ENCODE measurements at regions not wholly inside any gene's neighbourhood (a gene's known extent, or its start where the extent isn't known, plus 50 kb on each side); places are given as distances from the start of the nearest gene placed in this dataset.

DNA sequence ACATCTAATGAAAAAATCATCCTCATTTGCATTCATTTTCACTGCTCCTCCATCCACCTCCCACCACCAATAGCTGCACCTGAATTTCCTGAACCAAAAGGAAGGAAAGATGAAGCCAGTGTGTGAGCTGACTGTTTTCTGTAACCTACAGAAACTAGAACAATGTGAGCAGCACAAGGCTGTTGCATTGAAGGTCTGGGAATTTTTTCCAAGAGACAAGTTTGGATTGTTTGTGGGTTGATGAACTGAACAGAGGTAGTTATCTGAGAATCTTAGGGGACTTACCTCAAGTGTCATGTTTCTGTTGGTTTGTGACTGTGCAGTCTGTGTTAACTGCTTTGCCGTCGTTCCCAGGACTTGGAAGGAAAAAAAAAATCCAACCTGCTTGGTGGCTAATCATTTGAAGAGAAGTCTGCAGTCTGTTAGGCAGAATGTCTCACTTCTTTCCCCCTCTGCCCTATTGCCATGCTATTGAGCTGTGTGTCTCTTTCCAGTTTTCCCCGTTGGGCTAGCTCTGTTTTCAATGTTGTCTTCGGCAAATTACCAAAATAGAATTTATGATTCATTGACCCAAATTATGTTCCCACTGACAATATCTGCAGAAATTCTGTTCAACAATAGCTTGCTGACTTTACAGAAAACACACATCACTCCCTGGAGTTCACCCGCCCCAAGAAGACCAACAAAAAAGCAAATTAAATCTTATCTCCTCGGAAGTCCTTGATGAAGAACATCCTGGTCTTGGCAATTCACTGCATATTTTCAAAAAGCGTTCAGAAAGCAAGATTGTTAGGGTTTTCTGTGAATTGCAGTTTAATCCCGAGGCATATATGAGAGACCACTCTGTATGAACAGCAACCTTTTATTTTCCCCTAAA lies 76.0 kb downstream of the SC5D start:
- Histone ChIP-seq H3K9ac (ENCODE audit: low read length) (no peak overlapping the region), H3K4me2 (ENCODE audit: low read length) (no peak overlapping the region), H3K79me2 (ENCODE audit: insufficient read depth, low read length) (no peaks in the 10 kb centered on the region), H3K27ac (ENCODE audit: low read depth, low read length) (no peak overlapping the region), H3K4me1 (ENCODE audit: insufficient read depth, low read length) (no peaks in the 10 kb centered on the region), H3K4me3 (ENCODE audit: insufficient read depth, low read depth, low read length) (no peak overlapping the region), H3K27me3 (ENCODE audit: insufficient read depth, low read length) (peaks cover 12% of the 10 kb centered on the region), H3K36me3 (ENCODE audit: insufficient read depth, low read length) (no peaks in the 10 kb centered on the region), H3K9me3 (ENCODE audit: insufficient read depth, low read depth, low read length) (no peaks in the 10 kb centered on the region), H4K20me1 (ENCODE audit: insufficient read depth, low read length) (no peaks in the 10 kb centered on the region), H2AFZ (ENCODE audit: low read depth, low read length) (no peak overlapping the region)
- no peak overlapping the region for H3K4me3 Mint-ChIP-seq (ENCODE audit: unreplicated experiment)
- H3K9me3 Mint-ChIP-seq (ENCODE audit: unreplicated experiment), result peaks cover 3% of the 10 kb centered on the region
- FAIRE-seq (no peak), DNase-seq (ENCODE audit: low read depth) (no peak)
- peaks cover 15% of the 10 kb centered on the region for H3K4me1 Mint-ChIP-seq (ENCODE audit: low read depth, unreplicated experiment)
- peaks cover 6% of the 10 kb centered on the region for H3K36me3 Mint-ChIP-seq (ENCODE audit: low read depth, unreplicated experiment)
- no peak overlapping the region for H3K27ac Mint-ChIP-seq (ENCODE audit: unreplicated experiment)
- H3K27me3 Mint-ChIP-seq (ENCODE audit: low read depth, unreplicated experiment), result peaks cover 15% of the 10 kb centered on the region
- TF ChIP-seq EZH2 (IDR thresholded peaks at IDR 0.05; ENCODE audit: insufficient read depth, low read length), result no peak
- TF ChIP-seq, protein P1, sequence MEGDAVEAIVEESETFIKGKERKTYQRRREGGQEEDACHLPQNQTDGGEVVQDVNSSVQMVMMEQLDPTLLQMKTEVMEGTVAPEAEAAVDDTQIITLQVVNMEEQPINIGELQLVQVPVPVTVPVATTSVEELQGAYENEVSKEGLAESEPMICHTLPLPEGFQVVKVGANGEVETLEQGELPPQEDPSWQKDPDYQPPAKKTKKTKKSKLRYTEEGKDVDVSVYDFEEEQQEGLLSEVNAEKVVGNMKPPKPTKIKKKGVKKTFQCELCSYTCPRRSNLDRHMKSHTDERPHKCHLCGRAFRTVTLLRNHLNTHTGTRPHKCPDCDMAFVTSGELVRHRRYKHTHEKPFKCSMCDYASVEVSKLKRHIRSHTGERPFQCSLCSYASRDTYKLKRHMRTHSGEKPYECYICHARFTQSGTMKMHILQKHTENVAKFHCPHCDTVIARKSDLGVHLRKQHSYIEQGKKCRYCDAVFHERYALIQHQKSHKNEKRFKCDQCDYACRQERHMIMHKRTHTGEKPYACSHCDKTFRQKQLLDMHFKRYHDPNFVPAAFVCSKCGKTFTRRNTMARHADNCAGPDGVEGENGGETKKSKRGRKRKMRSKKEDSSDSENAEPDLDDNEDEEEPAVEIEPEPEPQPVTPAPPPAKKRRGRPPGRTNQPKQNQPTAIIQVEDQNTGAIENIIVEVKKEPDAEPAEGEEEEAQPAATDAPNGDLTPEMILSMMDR (IDR thresholded peaks at IDR 0.05; ENCODE audit: insufficient read depth, low read depth, low read length), result no peak

DNA sequence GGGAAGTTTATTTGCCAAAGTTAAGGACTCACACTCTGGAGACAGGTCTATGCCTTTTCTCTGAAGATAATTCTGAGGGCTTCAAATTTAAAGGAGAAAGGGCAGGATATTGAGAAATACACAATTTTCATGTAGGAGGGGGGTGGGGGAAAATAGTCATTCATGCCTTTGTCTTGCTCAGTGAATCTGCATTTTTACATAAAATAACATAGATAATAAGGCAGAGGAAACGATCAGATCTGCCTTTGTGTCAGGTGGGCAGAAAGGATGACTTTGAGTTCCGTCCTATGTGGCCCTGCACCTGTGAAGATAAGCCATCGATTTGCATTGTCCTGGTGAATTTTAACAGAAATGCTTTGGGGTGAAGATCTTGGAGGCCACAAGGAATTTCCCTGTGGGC lies 76.8 kb downstream of the SC5D start:
- Histone ChIP-seq H3K79me2 (ENCODE audit: insufficient read depth, low read length) (no peaks in the 10 kb centered on the region), H4K20me1 (ENCODE audit: insufficient read depth, low read length) (no peaks in the 10 kb centered on the region), H2AFZ (ENCODE audit: low read depth, low read length) (no peak overlapping the region), H3K9ac (ENCODE audit: low read length) (no peak overlapping the region), H3K4me3 (ENCODE audit: insufficient read depth, low read depth, low read length) (no peak overlapping the region), H3K9me3 (ENCODE audit: insufficient read depth, low read depth, low read length) (no peaks in the 10 kb centered on the region), H3K27ac (ENCODE audit: low read depth, low read length) (no peak overlapping the region), H3K27me3 (ENCODE audit: insufficient read depth, low read length) (peaks cover 12% of the 10 kb centered on the region), H3K4me1 (ENCODE audit: insufficient read depth, low read length) (no peaks in the 10 kb centered on the region), H3K4me2 (ENCODE audit: low read length) (no peak overlapping the region), H3K36me3 (ENCODE audit: insufficient read depth, low read length) (no peaks in the 10 kb centered on the region)
- Mint-ChIP-seq H3K4me3 (ENCODE audit: unreplicated experiment) (no peak overlapping the region), H3K36me3 (ENCODE audit: low read depth, unreplicated experiment) (peaks cover 6% of the 10 kb centered on the region), H3K27ac (ENCODE audit: unreplicated experiment) (no peak overlapping the region), H3K9me3 (ENCODE audit: unreplicated experiment) (peaks cover 8% of the 10 kb centered on the region), H3K27me3 (ENCODE audit: low read depth, unreplicated experiment) (peaks cover 19% of the 10 kb centered on the region), H3K4me1 (ENCODE audit: low read depth, unreplicated experiment) (peaks cover 15% of the 10 kb centered on the region)
- FAIRE-seq (no peak), DNase-seq (ENCODE audit: low read depth) (no peak)
- no peak for TF ChIP-seq EZH2 (IDR thresholded peaks at IDR 0.05; ENCODE audit: insufficient read depth, low read length)
- TF ChIP-seq, protein P1 (IDR thresholded peaks at IDR 0.05; ENCODE audit: insufficient read depth, low read depth, low read length), result no peak

DNA sequence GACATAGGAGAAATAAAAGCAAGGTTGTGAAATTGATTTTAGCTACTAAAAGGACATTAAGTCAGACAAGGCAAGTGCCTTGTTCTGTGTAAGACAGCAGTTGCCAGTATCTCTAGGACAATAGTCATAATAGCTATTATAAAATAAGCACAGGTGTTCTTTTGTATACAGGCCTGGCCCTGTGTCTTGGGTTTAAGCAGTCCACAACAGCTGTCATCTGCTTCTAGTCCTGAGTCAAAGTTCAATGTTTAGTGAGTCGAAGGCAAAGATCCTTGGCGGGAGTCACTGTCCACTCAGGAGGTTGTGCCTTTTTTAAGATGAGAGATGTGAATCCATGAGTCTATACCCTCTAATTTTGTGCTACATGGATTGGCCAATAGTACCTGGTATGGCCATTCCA lies 79.5 kb downstream of the SC5D start:
- no peak overlapping the region for H3K27ac Mint-ChIP-seq (ENCODE audit: unreplicated experiment)
- no peaks in the 10 kb centered on the region for H3K36me3 ChIP-seq (ENCODE audit: insufficient read depth, low read length)
- no peak overlapping the region for H3K4me3 ChIP-seq (ENCODE audit: insufficient read depth, low read depth, low read length)
- H3K36me3 Mint-ChIP-seq (ENCODE audit: low read depth, unreplicated experiment), result no peaks in the 10 kb centered on the region
- no peak for TF ChIP-seq EZH2 (IDR thresholded peaks at IDR 0.05; ENCODE audit: insufficient read depth, low read length)
- TF ChIP-seq, protein P1 (IDR thresholded peaks at IDR 0.05; ENCODE audit: insufficient read depth, low read depth, low read length), result no peak
- H3K4me2 ChIP-seq (ENCODE audit: low read length), result no peak overlapping the region
- no peaks in the 10 kb centered on the region for H3K4me1 ChIP-seq (ENCODE audit: insufficient read depth, low read length)
- H3K4me3 Mint-ChIP-seq (ENCODE audit: unreplicated experiment), result no peak overlapping the region
- peaks cover 5% of the 10 kb centered on the region for H3K9me3 Mint-ChIP-seq (ENCODE audit: unreplicated experiment)
- H3K27me3 ChIP-seq (ENCODE audit: insufficient read depth, low read length), result peaks cover 7% of the 10 kb centered on the region
- no peak overlapping the region for H2AFZ ChIP-seq (ENCODE audit: low read depth, low read length)
- no peak overlapping the region for H3K9ac ChIP-seq (ENCODE audit: low read length)
- H3K27me3 Mint-ChIP-seq (ENCODE audit: low read depth, unreplicated experiment), result peaks cover 4% of the 10 kb centered on the region
- DNase-seq (ENCODE audit: low read depth) (no peak), FAIRE-seq (no peak)
- H3K79me2 ChIP-seq (ENCODE audit: insufficient read depth, low read length), result no peaks in the 10 kb centered on the region
- H3K4me1 Mint-ChIP-seq (ENCODE audit: low read depth, unreplicated experiment), result peaks cover 15% of the 10 kb centered on the region
- no peaks in the 10 kb centered on the region for H4K20me1 ChIP-seq (ENCODE audit: insufficient read depth, low read length)
- no peak overlapping the region for H3K27ac ChIP-seq (ENCODE audit: low read depth, low read length)
- no peaks in the 10 kb centered on the region for H3K9me3 ChIP-seq (ENCODE audit: insufficient read depth, low read depth, low read length)

All from astrocyte (in vitro differentiated cells and primary cell).